SKM-1 treated with dmso at 0.1 percent for 144 hours (cell line): ENCODE measurements at regions not wholly inside any gene's neighbourhood (a gene's known extent, or its start where the extent isn't known, plus 50 kb on each side); places are given as distances from the start of the nearest gene placed in this dataset.

Experiments used
- DNase-seq: peaks from one replicate; lab custom pipeline; 2025; ENCODE audit not compliant: unreplicated experiment; lab: John Stamatoyannopoulos, UW

GRCh38 chr2:118668431-118669424 lies 178.7 kb downstream of the EN1 start:
- no peak for DNase-seq

GRCh38 chr2:118667964-118668363 lies 179.5 kb downstream of the EN1 start:
- DNase-seq: no peak

- DNase-seq: no peak
These were observed 180.1 kb downstream of the EN1 start for GRCh38 chr2:118667348-118667747.

- no peak for DNase-seq
These were observed 181.5 kb downstream of the EN1 start for GRCh38 chr2:118665784-118666529.

- DNase-seq: no peak
These were observed 186.3 kb downstream of the EN1 start for GRCh38 chr2:118661179-118661578.

GRCh38 chr2:118658596-118659198 lies 188.8 kb downstream of the EN1 start:
- DNase-seq: no peak

- DNase-seq: no peak
These were observed 190.0 kb downstream of the EN1 start for GRCh38 chr2:118657466-118657865.

- DNase-seq: no peak
These were observed 192.5 kb downstream of the EN1 start for GRCh38 chr2:118654945-118655344.

- DNase-seq: no peak
These were observed 197.1 kb downstream of the EN1 start for GRCh38 chr2:118650327-118650726.

- DNase-seq: no peak
These were observed 201.6 kb downstream of the EN1 start for GRCh38 chr2:118645876-118646275.

GRCh38 chr2:118644190-118644589 lies 203.3 kb downstream of the EN1 start:
- no peak for DNase-seq

GRCh38 chr2:118643294-118643693 lies 204.2 kb downstream of the EN1 start:
- DNase-seq: no peak

GRCh38 chr2:118642501-118642900 lies 204.9 kb downstream of the EN1 start:
- DNase-seq: no peak

GRCh38 chr2:118641711-118642110 lies 205.7 kb downstream of the EN1 start:
- no peak for DNase-seq

- no peak for DNase-seq
These were observed 208.1 kb downstream of the EN1 start for GRCh38 chr2:118639371-118639770.

- DNase-seq: no peak
These were observed 209.0 kb downstream of the EN1 start for GRCh38 chr2:118638453-118638852.

- DNase-seq: no peak
These were observed 211.6 kb downstream of the EN1 start for GRCh38 chr2:118635891-118636290.

GRCh38 chr2:118634876-118635275 lies 212.6 kb downstream of the EN1 start:
- no peak for DNase-seq

GRCh38 chr2:118633371-118634018 lies 214.0 kb downstream of the EN1 start:
- no peak for DNase-seq

GRCh38 chr2:118632921-118633320 lies 214.5 kb downstream of the EN1 start:
- peak; percentile 3 for DNase-seq

GRCh38 chr2:118627156-118627555 lies 220.3 kb downstream of the EN1 start:
- no peak for DNase-seq
